ENCODE measurements at regions not wholly inside any gene's neighbourhood (a gene's known extent, or its start where the extent isn't known, plus 50 kb on each side); places are given as distances from the start of the nearest gene placed in this dataset.

DNA sequence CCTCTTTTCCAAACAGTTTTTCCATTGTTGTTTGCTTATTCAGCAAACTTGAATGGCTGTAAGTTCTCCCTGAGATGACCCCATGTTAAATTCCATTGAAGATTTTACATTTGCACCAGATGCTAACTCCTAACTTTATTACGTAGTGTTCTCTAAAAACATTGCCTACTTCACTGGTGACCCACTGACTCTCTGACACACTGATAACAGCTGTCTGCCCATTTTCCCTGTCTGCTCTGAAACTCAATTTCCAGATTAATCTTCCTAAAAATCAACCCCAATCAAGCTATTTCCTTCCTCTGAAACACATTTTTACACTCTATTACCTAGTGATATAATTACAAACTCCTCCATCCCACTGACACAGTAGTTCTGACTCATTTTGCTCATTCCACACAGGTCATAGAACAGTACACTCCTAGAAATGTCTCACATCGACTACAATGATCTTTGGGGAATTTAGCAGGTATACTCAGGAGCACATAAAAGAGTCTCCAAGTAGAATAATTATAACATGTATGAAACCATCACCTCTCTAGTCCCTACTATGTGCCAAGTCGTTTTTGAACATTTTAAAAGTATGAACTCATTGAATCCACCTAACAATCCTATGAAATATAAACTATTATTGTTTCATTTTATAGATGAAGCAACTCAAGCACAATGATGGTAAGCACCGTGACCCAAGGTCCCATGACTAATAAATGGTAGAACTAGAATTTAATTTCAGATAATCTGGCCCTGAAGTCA lies 210.9 kb downstream of the SLIT2 start:
- Mint-ChIP-seq H3K27me3 (ENCODE audit: low read depth) (no peaks in the 10 kb centered on the region), H3K36me3 (peaks cover 2% of the 10 kb centered on the region), H3K4me1 (no peaks in the 10 kb centered on the region), H3K27ac (no peak overlapping the region), H3K4me3 (no peak overlapping the region), H3K9me3 (peaks cover 4% of the 10 kb centered on the region)
- TF ChIP-seq CTCF (IDR thresholded peaks at IDR 0.05; ENCODE audit: unreplicated experiment): no peak
- DNase-seq (ENCODE audit: low spot score in 2 of 2, unreplicated experiment in 2 of 2): no peak

GRCh38 chr4:20463176-20463430 lies 211.4 kb downstream of the SLIT2 start:
- no peak for TF ChIP-seq CTCF (IDR thresholded peaks at IDR 0.05; ENCODE audit: unreplicated experiment)
- no peak for DNase-seq (ENCODE audit: low spot score in 2 of 2, unreplicated experiment in 2 of 2)
- Mint-ChIP-seq H3K27me3 (ENCODE audit: low read depth) (no peaks in the 10 kb centered on the region), H3K36me3 (peaks cover 2% of the 10 kb centered on the region), H3K9me3 (peaks cover 4% of the 10 kb centered on the region), H3K4me1 (no peaks in the 10 kb centered on the region), H3K4me3 (no peak overlapping the region), H3K27ac (no peak overlapping the region)

DNA sequence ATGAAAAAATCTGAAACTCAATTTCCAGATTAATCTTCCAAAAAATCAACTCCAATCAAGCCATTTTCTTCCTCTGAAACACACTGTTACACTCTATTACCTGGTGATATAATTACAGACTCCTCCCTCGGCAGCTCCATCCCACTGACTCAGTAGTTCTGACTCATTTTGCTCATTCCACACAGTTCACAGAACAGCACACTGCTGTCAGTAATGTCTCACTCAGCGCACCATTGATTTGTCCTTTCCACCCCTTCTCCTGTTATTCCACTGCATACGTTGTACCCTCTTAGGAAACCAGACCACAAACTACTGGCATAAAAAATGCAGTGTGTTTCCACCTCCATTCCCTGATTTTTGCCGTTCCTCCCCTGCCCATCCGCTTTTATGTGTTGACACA lies 212.7 kb downstream of the SLIT2 start:
- Mint-ChIP-seq H3K27ac (no peak overlapping the region), H3K9me3 (peaks cover 4% of the 10 kb centered on the region), H3K4me3 (no peak overlapping the region), H3K27me3 (ENCODE audit: low read depth) (no peaks in the 10 kb centered on the region), H3K4me1 (no peaks in the 10 kb centered on the region), H3K36me3 (peaks cover 2% of the 10 kb centered on the region)
- no peak for TF ChIP-seq CTCF (IDR thresholded peaks at IDR 0.05; ENCODE audit: unreplicated experiment)
- no peak for DNase-seq (ENCODE audit: low spot score in 2 of 2, unreplicated experiment in 2 of 2)

DNA sequence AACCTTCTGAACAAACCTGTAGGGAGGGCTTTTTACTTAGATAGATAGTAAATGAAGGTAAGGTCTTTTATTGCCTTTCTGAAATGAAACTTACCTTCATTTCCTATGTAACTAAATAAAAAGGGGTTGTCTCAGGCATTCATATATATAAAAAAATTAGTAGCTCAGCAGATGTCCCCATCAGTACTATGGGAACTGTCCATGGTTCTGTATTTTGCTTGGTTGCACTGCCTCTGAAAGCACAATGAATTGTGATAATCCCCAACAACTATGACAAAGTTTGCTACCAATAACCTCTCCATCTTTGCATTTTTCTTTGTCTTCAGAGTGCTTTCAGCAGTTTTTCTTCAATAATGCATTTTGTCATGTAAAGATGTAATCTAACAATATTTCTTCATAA lies 222.4 kb downstream of the SLIT2 start:
- no peaks in the 10 kb centered on the region for H3K9me3 Mint-ChIP-seq
- no peaks in the 10 kb centered on the region for H3K27me3 Mint-ChIP-seq (ENCODE audit: low read depth)
- H3K27ac Mint-ChIP-seq: no peak overlapping the region
- no peak for DNase-seq (ENCODE audit: low spot score in 2 of 2, unreplicated experiment in 2 of 2)
- TF ChIP-seq CTCF (IDR thresholded peaks at IDR 0.05; ENCODE audit: unreplicated experiment): no peak
- no peaks in the 10 kb centered on the region for H3K36me3 Mint-ChIP-seq
- peaks cover 20% of the 10 kb centered on the region for H3K4me1 Mint-ChIP-seq
- H3K4me3 Mint-ChIP-seq: no peak overlapping the region

GRCh38 chr4:20478412-20478811 lies 221.8 kb upstream of the PACRGL start:
- TF ChIP-seq CTCF (IDR thresholded peaks at IDR 0.05; ENCODE audit: unreplicated experiment): no peak
- H3K27ac Mint-ChIP-seq: peak overlapping the region; percentile 3
- H3K4me1 Mint-ChIP-seq: peaks cover 44% of the 10 kb centered on the region
- no peak for DNase-seq (ENCODE audit: low spot score in 2 of 2, unreplicated experiment in 2 of 2)
- no peaks in the 10 kb centered on the region for H3K36me3 Mint-ChIP-seq
- H3K27me3 Mint-ChIP-seq (ENCODE audit: low read depth): no peaks in the 10 kb centered on the region
- no peak overlapping the region for H3K4me3 Mint-ChIP-seq
- H3K9me3 Mint-ChIP-seq: no peaks in the 10 kb centered on the region
